Keratinocyte (primary cell): ENCODE measurements at regions not wholly inside any gene's neighbourhood (a gene's known extent, or its start where the extent isn't known, plus 50 kb on each side); places are given as distances from the start of the nearest gene placed in this dataset.

ENCODE experiments used
- DNase-seq: peaks from one replicate; pipeline ENCODE4 v3.0.0-alpha.2; 2011; ENCODE audit warnings: low read depth, missing footprints, low spot score
- FAIRE-seq: peaks from 2 replicates; lab custom pipeline; 2011; peaks lifted over from hg19 to GRCh38; lab: Jason Lieb, UNC
- H2AFZ ChIP-seq: 2 replicates; pipeline ENCODE4 v1.6.0; 2012; ENCODE audit warnings: low read length, control low read depth, inconsistent platforms; ENCODE audit not compliant: control insufficient read depth
- H3K27ac ChIP-seq: 2 replicates; pipeline ENCODE4 v1.5.1; 2011; ENCODE audit warnings: low read length; ENCODE audit not compliant: control insufficient read depth, insufficient read depth
- H3K27me3 ChIP-seq: 3 replicates; pipeline ENCODE4 v1.6.0; 2011; ENCODE audit warnings: low read length; ENCODE audit not compliant: control insufficient read depth, insufficient read depth; ENCODE audit errors: extremely low read depth
- H3K36me3 ChIP-seq, 2 experiments: 2 replicates in 1 of 2; 3 replicates in 1 of 2; pipeline ENCODE4 v1.5.1; 2011; ENCODE audit warnings: low read length in 2 of 2, mild to moderate bottlenecking in 1 of 2; ENCODE audit not compliant: control insufficient read depth in 2 of 2, insufficient read depth in 2 of 2; ENCODE audit errors: extremely low read depth in 1 of 2
- H3K4me1 ChIP-seq: 3 replicates; pipeline ENCODE4 v1.5.1; 2011; ENCODE audit warnings: low read length; ENCODE audit not compliant: control insufficient read depth, insufficient read depth; ENCODE audit errors: extremely low read depth
- H3K4me2 ChIP-seq: 3 replicates; pipeline ENCODE4 v1.6.0; 2011; ENCODE audit warnings: low read depth, low read length; ENCODE audit not compliant: control insufficient read depth, insufficient read depth; ENCODE audit errors: extremely low read depth
- H3K4me3 ChIP-seq, 3 experiments: fragments of 200-600 bp in 1 of 3; sonication (generic) in 1 of 3; 2 replicates in 2 of 3; 3 replicates in 1 of 3; pipeline ENCODE4 v1.5.1; 2011 to 2016; ENCODE audit warnings: low read length in 3 of 3, mild to moderate bottlenecking in 3 of 3, control low read depth in 2 of 3, inconsistent platforms in 1 of 3, low read depth in 1 of 3, mixed read lengths in 1 of 3, mixed run types in 1 of 3, moderate library complexity in 1 of 3; ENCODE audit not compliant: control insufficient read depth in 2 of 3, insufficient read depth in 2 of 3; ENCODE audit errors: extremely low read depth in 1 of 3
- H3K79me2 ChIP-seq: 2 replicates; pipeline ENCODE4 v1.6.0; 2012; ENCODE audit warnings: low read length; ENCODE audit not compliant: control insufficient read depth, insufficient read depth
- H3K9ac ChIP-seq: 3 replicates; pipeline ENCODE4 v1.6.0; 2011; ENCODE audit warnings: low read length; ENCODE audit not compliant: control insufficient read depth, insufficient read depth; ENCODE audit errors: extremely low read depth
- H3K9me1 ChIP-seq: 3 replicates; pipeline ENCODE4 v1.6.0; 2011; ENCODE audit warnings: low read length; ENCODE audit not compliant: control insufficient read depth, insufficient read depth; ENCODE audit errors: extremely low read depth
- H3K9me3 ChIP-seq: 2 replicates; pipeline ENCODE4 v1.5.1; 2012; ENCODE audit warnings: low read depth, low read length; ENCODE audit not compliant: control insufficient read depth
- H4K20me1 ChIP-seq: 3 replicates; pipeline ENCODE4 v1.6.0; 2011; ENCODE audit warnings: low read length; ENCODE audit not compliant: control insufficient read depth, insufficient read depth; ENCODE audit errors: extremely low read depth
- EZH2 ChIP-seq: IDR thresholded peaks from one replicate; pipeline ENCODE4 v1.6.1; 2012; ENCODE audit warnings: inconsistent platforms, mild to moderate bottlenecking, low read length, moderate library complexity
- dilution Hi-C: fragments of 300-500 bp; cut with MboI; formaldehyde crosslinking; loops from one replicate; pipeline ENCODE4 v1.7.0; 2020; ENCODE audit warnings: low sequenced_read_pairs; ENCODE audit not compliant: extremely low pct_ligation_motif_present
- TF ChIP-seq, protein P1 (sequence below), 3 experiments: IDR thresholded peaks in 1 of 3; conservative IDR thresholded peaks in 1 of 3; optimal IDR thresholded peaks in 1 of 3; 2 replicates in 2 of 3; 3 replicates in 1 of 3; pipeline versions ENCODE3 to v1.5.1; 2011; ENCODE audit warnings: low read length in 3 of 3, mild to moderate bottlenecking in 3 of 3, moderate library complexity in 2 of 3, control low read depth in 1 of 3, inconsistent platforms in 1 of 3; ENCODE audit not compliant: insufficient read depth in 2 of 3; ENCODE audit errors: extremely low read depth in 1 of 3

DNA sequence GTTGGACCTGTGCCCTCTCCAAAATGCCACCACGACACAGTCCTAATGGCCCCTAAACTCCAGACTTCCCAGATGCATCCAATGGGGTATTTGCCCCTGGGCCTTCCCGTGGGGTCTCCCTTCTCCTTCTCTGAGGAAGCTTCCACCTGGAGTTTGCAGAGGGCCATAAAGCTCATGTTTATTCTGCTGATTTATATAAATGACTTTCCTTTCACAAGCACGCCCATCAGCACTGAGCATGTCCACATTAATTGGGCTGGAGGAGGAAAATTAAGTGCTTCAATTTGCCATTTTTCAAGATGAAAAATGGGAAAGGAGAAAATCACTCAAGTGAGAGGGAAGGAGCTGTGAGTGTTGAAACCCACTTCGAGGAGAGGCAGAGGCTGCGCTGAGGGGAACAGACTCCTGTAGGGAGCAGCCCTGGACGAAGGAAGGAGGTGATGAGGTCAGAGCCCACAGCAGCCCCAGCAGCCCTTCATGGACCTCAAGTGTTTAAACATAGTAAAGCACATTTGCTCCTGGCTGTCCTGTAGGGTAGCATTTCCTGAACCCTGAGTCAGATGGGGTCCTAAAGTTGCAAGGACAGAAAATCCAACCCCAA, 434.9 kb upstream of the SULF2 start:
- H3K27ac ChIP-seq: no peak overlapping the region
- H3K27me3 ChIP-seq: no peaks in the 10 kb centered on the region
- H4K20me1 ChIP-seq: no peaks in the 10 kb centered on the region
- DNase-seq (no peak), FAIRE-seq (no peak)
- no peak overlapping the region for H2AFZ ChIP-seq
- TF ChIP-seq, protein P1, sequence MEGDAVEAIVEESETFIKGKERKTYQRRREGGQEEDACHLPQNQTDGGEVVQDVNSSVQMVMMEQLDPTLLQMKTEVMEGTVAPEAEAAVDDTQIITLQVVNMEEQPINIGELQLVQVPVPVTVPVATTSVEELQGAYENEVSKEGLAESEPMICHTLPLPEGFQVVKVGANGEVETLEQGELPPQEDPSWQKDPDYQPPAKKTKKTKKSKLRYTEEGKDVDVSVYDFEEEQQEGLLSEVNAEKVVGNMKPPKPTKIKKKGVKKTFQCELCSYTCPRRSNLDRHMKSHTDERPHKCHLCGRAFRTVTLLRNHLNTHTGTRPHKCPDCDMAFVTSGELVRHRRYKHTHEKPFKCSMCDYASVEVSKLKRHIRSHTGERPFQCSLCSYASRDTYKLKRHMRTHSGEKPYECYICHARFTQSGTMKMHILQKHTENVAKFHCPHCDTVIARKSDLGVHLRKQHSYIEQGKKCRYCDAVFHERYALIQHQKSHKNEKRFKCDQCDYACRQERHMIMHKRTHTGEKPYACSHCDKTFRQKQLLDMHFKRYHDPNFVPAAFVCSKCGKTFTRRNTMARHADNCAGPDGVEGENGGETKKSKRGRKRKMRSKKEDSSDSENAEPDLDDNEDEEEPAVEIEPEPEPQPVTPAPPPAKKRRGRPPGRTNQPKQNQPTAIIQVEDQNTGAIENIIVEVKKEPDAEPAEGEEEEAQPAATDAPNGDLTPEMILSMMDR (optimal IDR thresholded peaks at IDR 0.05 in 1 of 3, IDR thresholded peaks at IDR 0.05 in 1 of 3, conservative IDR thresholded peaks at IDR 0.05 in 1 of 3; ENCODE audit: extremely low read depth in 1 of 3, insufficient read depth in 2 of 3, low read length in 3 of 3): no peak
- TF ChIP-seq EZH2: no peak
- H3K9ac ChIP-seq: no peak overlapping the region
- H3K4me3 ChIP-seq: no peak overlapping the region
- dilution Hi-C loops: no loop called here
- no peaks in the 10 kb centered on the region for H3K79me2 ChIP-seq
- H3K36me3 ChIP-seq: no peaks in the 10 kb centered on the region
- H3K9me3 ChIP-seq: no peaks in the 10 kb centered on the region
- H3K4me1 ChIP-seq: no peaks in the 10 kb centered on the region
- no peaks in the 10 kb centered on the region for H3K9me1 ChIP-seq
- no peak overlapping the region for H3K4me2 ChIP-seq

DNA sequence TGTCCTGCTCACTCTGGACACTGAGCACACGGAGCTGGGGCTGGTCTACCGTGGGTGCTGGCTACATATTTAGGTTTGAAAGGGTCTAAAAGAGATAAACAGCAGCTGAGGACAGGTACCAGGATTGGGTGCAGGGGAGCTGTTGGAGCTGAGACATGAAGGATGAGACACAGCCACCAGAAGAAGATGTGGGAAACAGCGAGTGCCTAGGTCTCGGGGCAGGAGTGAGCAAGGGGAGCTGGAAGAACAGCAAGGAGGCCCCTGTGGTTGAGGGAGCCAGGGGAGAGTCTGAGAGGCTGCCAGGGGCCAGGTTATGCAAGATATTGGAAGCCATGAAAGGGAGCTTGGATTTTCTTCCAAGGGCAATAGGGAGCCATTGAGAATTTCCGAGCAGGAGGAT, 434.0 kb upstream of the SULF2 start:
- Histone ChIP-seq H3K27me3 (no peaks in the 10 kb centered on the region), H3K4me3 (no peak overlapping the region), H3K4me2 (no peak overlapping the region), H3K79me2 (no peaks in the 10 kb centered on the region), H2AFZ (no peak overlapping the region), H3K4me1 (no peaks in the 10 kb centered on the region), H3K9me3 (no peaks in the 10 kb centered on the region), H3K27ac (no peak overlapping the region), H3K9ac (no peak overlapping the region), H3K9me1 (no peaks in the 10 kb centered on the region), H3K36me3 (no peaks in the 10 kb centered on the region), H4K20me1 (no peaks in the 10 kb centered on the region)
- TF ChIP-seq, protein P1 (optimal IDR thresholded peaks at IDR 0.05 in 1 of 3, IDR thresholded peaks at IDR 0.05 in 1 of 3, conservative IDR thresholded peaks at IDR 0.05 in 1 of 3; ENCODE audit: extremely low read depth in 1 of 3, insufficient read depth in 2 of 3, low read length in 3 of 3): no peak
- no peak for TF ChIP-seq EZH2
- DNase-seq: no peak
- no peak for FAIRE-seq
- dilution Hi-C loops: no loop called here
